ENCODE measurements at regions not wholly inside any gene's neighbourhood (a gene's known extent, or its start where the extent isn't known, plus 50 kb on each side); places are given as distances from the start of the nearest gene placed in this dataset.
"Not testable (repeated sequence)": the region's sequence is repeated elsewhere in the genome, so short reads cannot be mapped to it uniquely, and the experiment has no call there.

- DNase-seq: no peak
Observed at GRCh38 chr5:166880456-166880855, 1411.0 kb upstream of the WWC1 start.

- no peak for DNase-seq
Observed at GRCh38 chr5:166881802-166882201, 1409.6 kb upstream of the WWC1 start.

GRCh38 chr5:166883016-166883415 is 1408.4 kb upstream of the WWC1 start:
- DNase-seq: peak; percentile 4

- no peak for DNase-seq
Observed at GRCh38 chr5:166898166-166898565, 1393.3 kb upstream of the WWC1 start.

GRCh38 chr5:166899343-166899742 is 1392.1 kb upstream of the WWC1 start:
- no peak for DNase-seq

- no peak for DNase-seq
Observed at GRCh38 chr5:166904571-166904970, 1386.9 kb upstream of the WWC1 start.

GRCh38 chr5:166906991-166907713 is 1384.3 kb upstream of the WWC1 start:
- DNase-seq: no peak

GRCh38 chr5:166909040-166909439 is 1382.4 kb upstream of the WWC1 start:
- DNase-seq: no peak

- DNase-seq: no peak
Observed at GRCh38 chr5:166909926-166910325, 1381.5 kb upstream of the WWC1 start.

GRCh38 chr5:166910995-166911394 is 1380.5 kb upstream of the WWC1 start:
- no peak for DNase-seq

- DNase-seq: no peak
Observed at GRCh38 chr5:166916021-166916420, 1375.4 kb upstream of the WWC1 start.

- DNase-seq: no peak
Observed at GRCh38 chr5:166926138-166926537, 1365.3 kb upstream of the WWC1 start.

- not testable (repeated sequence) for DNase-seq
Observed at GRCh38 chr5:166926806-166927475, 1364.5 kb upstream of the WWC1 start.

GRCh38 chr5:166936351-166936750 is 1355.1 kb upstream of the WWC1 start:
- no peak for DNase-seq

GRCh38 chr5:166938071-166938470 is 1353.4 kb upstream of the WWC1 start:
- DNase-seq: peak; percentile 45

- no peak for DNase-seq
Observed at GRCh38 chr5:166942948-166943347, 1348.5 kb upstream of the WWC1 start.

GRCh38 chr5:166947045-166947444 is 1344.4 kb upstream of the WWC1 start:
- no peak for DNase-seq

- DNase-seq: no peak
Observed at GRCh38 chr5:166948679-166949078, 1342.8 kb upstream of the WWC1 start.

- DNase-seq: no peak
Observed at GRCh38 chr5:166952048-166952447, 1339.4 kb upstream of the WWC1 start.

GRCh38 chr5:166957782-166958181 is 1333.7 kb upstream of the WWC1 start:
- no peak for DNase-seq

GRCh38 chr5:166959766-166960165 is 1331.7 kb upstream of the WWC1 start:
- peak; percentile 55 for DNase-seq

- DNase-seq: no peak
Observed at GRCh38 chr5:166961028-166961427, 1330.4 kb upstream of the WWC1 start.

GRCh38 chr5:166961913-166962312 is 1329.5 kb upstream of the WWC1 start:
- peak; percentile 37 for DNase-seq

- no peak for DNase-seq
Observed at GRCh38 chr5:166962461-166962860, 1329.0 kb upstream of the WWC1 start.

GRCh38 chr5:166963596-166963995 is 1327.8 kb upstream of the WWC1 start:
- no peak for DNase-seq
